ENCODE measurements at regions not wholly inside any gene's neighbourhood (a gene's known extent, or its start where the extent isn't known, plus 50 kb on each side); places are given as distances from the start of the nearest gene placed in this dataset.

- Histone ChIP-seq H3K36me3 (ENCODE audit: low read depth) (no peaks in the 10 kb centered on the region), H3K4me1 (ENCODE audit: low read depth) (no peaks in the 10 kb centered on the region), H3K9me3 (peaks cover 28% of the 10 kb centered on the region), H3K4me3 (no peak overlapping the region)
- TF ChIP-seq, protein P1, sequence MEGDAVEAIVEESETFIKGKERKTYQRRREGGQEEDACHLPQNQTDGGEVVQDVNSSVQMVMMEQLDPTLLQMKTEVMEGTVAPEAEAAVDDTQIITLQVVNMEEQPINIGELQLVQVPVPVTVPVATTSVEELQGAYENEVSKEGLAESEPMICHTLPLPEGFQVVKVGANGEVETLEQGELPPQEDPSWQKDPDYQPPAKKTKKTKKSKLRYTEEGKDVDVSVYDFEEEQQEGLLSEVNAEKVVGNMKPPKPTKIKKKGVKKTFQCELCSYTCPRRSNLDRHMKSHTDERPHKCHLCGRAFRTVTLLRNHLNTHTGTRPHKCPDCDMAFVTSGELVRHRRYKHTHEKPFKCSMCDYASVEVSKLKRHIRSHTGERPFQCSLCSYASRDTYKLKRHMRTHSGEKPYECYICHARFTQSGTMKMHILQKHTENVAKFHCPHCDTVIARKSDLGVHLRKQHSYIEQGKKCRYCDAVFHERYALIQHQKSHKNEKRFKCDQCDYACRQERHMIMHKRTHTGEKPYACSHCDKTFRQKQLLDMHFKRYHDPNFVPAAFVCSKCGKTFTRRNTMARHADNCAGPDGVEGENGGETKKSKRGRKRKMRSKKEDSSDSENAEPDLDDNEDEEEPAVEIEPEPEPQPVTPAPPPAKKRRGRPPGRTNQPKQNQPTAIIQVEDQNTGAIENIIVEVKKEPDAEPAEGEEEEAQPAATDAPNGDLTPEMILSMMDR (IDR thresholded peaks at IDR 0.05): no peak
- intact Hi-C loops (cut with DNase I, micrococcal nuclease): no loop called here
- ATAC-seq: no peak
- no peak for DNase-seq
Measured at GRCh38 chr2:123528996-123529707, 495.9 kb upstream of the CNTNAP5 start.

GRCh38 chr2:123530004-123530403 lies 495.1 kb upstream of the CNTNAP5 start:
- intact Hi-C loops (cut with DNase I, micrococcal nuclease): no loop called here
- H3K36me3 ChIP-seq (ENCODE audit: low read depth): no peaks in the 10 kb centered on the region
- H3K4me3 ChIP-seq: no peak overlapping the region
- TF ChIP-seq, protein P1 (IDR thresholded peaks at IDR 0.05): no peak
- H3K9me3 ChIP-seq: peaks cover 34% of the 10 kb centered on the region
- ATAC-seq (no peak), DNase-seq (no peak)
- no peaks in the 10 kb centered on the region for H3K4me1 ChIP-seq (ENCODE audit: low read depth)

GRCh38 chr2:123532126-123532525 lies 493.0 kb upstream of the CNTNAP5 start:
- TF ChIP-seq, protein P1 (IDR thresholded peaks at IDR 0.05): no peak
- no peaks in the 10 kb centered on the region for H3K36me3 ChIP-seq (ENCODE audit: low read depth)
- DNase-seq: no peak
- no peaks in the 10 kb centered on the region for H3K4me1 ChIP-seq (ENCODE audit: low read depth)
- intact Hi-C loops (cut with DNase I, micrococcal nuclease): no loop called here
- H3K4me3 ChIP-seq: no peak overlapping the region
- H3K9me3 ChIP-seq: peaks cover 28% of the 10 kb centered on the region
- no peak for ATAC-seq

- intact Hi-C loops (cut with DNase I, micrococcal nuclease): no loop called here
- no peak for ATAC-seq
- TF ChIP-seq, protein P1 (IDR thresholded peaks at IDR 0.05): no peak
- no peaks in the 10 kb centered on the region for H3K36me3 ChIP-seq (ENCODE audit: low read depth)
- H3K4me3 ChIP-seq: no peak overlapping the region
- no peak for DNase-seq
- H3K4me1 ChIP-seq (ENCODE audit: low read depth): no peaks in the 10 kb centered on the region
- H3K9me3 ChIP-seq: peaks cover 30% of the 10 kb centered on the region
Measured at GRCh38 chr2:123532994-123533393, 492.1 kb upstream of the CNTNAP5 start.

DNA sequence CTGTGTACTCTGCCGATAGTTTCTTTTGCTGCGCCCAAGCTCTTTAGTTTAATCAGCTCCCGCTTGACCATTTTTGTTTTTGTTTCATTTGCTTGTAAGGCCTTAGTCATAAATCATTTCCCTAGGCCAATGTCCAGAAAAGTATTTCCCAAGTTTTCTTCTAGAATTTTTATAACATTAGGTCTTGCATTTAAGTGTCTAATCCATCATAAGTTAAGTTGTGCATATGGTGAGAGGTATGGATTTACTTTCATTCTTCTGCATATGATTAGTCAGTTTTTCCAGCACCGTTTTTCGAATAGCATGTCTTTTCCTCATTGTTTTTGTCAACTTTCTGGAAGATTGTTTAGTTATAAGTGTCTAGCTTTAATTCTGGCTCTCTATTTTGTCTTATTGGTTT lies 484.8 kb upstream of the CNTNAP5 start:
- TF ChIP-seq, protein P1 (IDR thresholded peaks at IDR 0.05): no peak
- intact Hi-C loops (cut with DNase I, micrococcal nuclease): no loop called here
- Histone ChIP-seq H3K9me3 (peaks cover 25% of the 10 kb centered on the region), H3K4me1 (ENCODE audit: low read depth) (no peaks in the 10 kb centered on the region), H3K36me3 (ENCODE audit: low read depth) (no peaks in the 10 kb centered on the region), H3K4me3 (no peak overlapping the region)
- DNase-seq (no peak), ATAC-seq (no peak)

- ATAC-seq: no peak
Measured at GRCh38 chr2:123546353-123546752, 478.7 kb upstream of the CNTNAP5 start.

More at GRCh38 chr2:123546353-123546752, 478.7 kb upstream of the CNTNAP5 start:
- TF ChIP-seq, protein P1 (IDR thresholded peaks at IDR 0.05): no peak
- H3K4me3 ChIP-seq: no peak overlapping the region
- no peak for DNase-seq
- H3K4me1 ChIP-seq (ENCODE audit: low read depth): no peaks in the 10 kb centered on the region
- no peaks in the 10 kb centered on the region for H3K36me3 ChIP-seq (ENCODE audit: low read depth)
- intact Hi-C loops (cut with DNase I, micrococcal nuclease): no loop called here
- H3K9me3 ChIP-seq: peaks cover 4% of the 10 kb centered on the region
